Lung (tissue), 11 donors: ENCODE measurements at regions not wholly inside any gene's neighbourhood (a gene's known extent, or its start where the extent isn't known, plus 50 kb on each side); places are given as distances from the start of the nearest gene placed in this dataset.

Source experiments
- ATAC-seq: fragments of 200-7000 bp; cut with Tn5 transposase; one replicate; pipeline ENCODE4 v1.9.1; 2020; ENCODE audit warnings: moderate number of reproducible peaks; ENCODE audit not compliant: insufficient read depth, low FRiP score
- DNase-seq, 3 donors: peaks; one replicate each; pipeline ENCODE4 v3.0.0-alpha.2; 2013 to 2017
- H3K27ac ChIP-seq, 2 donors: one replicate each; pipeline ENCODE4 v1.5.1; 2013; ENCODE audit warnings: mild to moderate bottlenecking in 2 of 2, moderate library complexity in 2 of 2, control low read depth in 1 of 2, inconsistent platforms in 1 of 2, low read depth in 1 of 2, low read length in 1 of 2
- H3K27me3 ChIP-seq, 3 donors: one replicate each; pipeline ENCODE4 v1.5.1; 2013; ENCODE audit warnings: low read length in 2 of 3; ENCODE audit not compliant: control insufficient read depth in 3 of 3, insufficient read depth in 3 of 3
- H3K36me3 ChIP-seq, 4 donors: one replicate each; pipeline ENCODE4 v1.5.1; 2013; ENCODE audit warnings: low read length in 4 of 4, mild to moderate bottlenecking in 1 of 4, moderate library complexity in 1 of 4; ENCODE audit not compliant: control insufficient read depth in 4 of 4, insufficient read depth in 4 of 4
- H3K4me1 ChIP-seq, 5 donors: one replicate each; pipeline ENCODE4 v1.5.1; 2013; ENCODE audit warnings: low read length in 5 of 5, mild to moderate bottlenecking in 2 of 5, moderate library complexity in 1 of 5; ENCODE audit not compliant: control insufficient read depth in 5 of 5, insufficient read depth in 5 of 5
- H3K4me3 ChIP-seq: one replicate; pipeline ENCODE4 v1.5.1; 2013; ENCODE audit warnings: mild to moderate bottlenecking, control low read depth, moderate library complexity
- H3K9ac ChIP-seq, 2 donors: one replicate each; pipeline ENCODE4 v1.5.1; 2013; ENCODE audit warnings: low read length in 2 of 2, control low read depth in 1 of 2; ENCODE audit not compliant: insufficient read depth in 1 of 2
- H3K9me3 ChIP-seq, 4 donors: one replicate each; pipeline ENCODE4 v1.5.1; 2013; ENCODE audit warnings: low read length in 3 of 4, mild to moderate bottlenecking in 1 of 4, moderate library complexity in 1 of 4; ENCODE audit not compliant: control insufficient read depth in 4 of 4, insufficient read depth in 3 of 4
- WGBS, 2 donors: extraction: QIAGEN DNeasy Blood & Tissue Kit; methylation state at CpG; one replicate each; pipeline ENCODE4 v1.1.7; 2013; 5-methylcytosine and 5-hydroxymethylcytosine counted together
- TF ChIP-seq, protein P1 (sequence below): IDR thresholded peaks from 2 replicates; pipeline ENCODE4 v1.5.1; 2012; ENCODE audit warnings: mild to moderate bottlenecking; ENCODE audit errors: control extremely low read depth, extremely low read depth
- donor health status: control.
- donor health status: control.
- donor health status: Bipolar disorder and iron deficiency.
- donor health status: healthy.
- donor health status: DM: yes; HTN: yes; CAD: no.

GRCh38 chr1:181153634-181153961 is 65.1 kb downstream of the IER5 start:
- TF ChIP-seq, protein P1, sequence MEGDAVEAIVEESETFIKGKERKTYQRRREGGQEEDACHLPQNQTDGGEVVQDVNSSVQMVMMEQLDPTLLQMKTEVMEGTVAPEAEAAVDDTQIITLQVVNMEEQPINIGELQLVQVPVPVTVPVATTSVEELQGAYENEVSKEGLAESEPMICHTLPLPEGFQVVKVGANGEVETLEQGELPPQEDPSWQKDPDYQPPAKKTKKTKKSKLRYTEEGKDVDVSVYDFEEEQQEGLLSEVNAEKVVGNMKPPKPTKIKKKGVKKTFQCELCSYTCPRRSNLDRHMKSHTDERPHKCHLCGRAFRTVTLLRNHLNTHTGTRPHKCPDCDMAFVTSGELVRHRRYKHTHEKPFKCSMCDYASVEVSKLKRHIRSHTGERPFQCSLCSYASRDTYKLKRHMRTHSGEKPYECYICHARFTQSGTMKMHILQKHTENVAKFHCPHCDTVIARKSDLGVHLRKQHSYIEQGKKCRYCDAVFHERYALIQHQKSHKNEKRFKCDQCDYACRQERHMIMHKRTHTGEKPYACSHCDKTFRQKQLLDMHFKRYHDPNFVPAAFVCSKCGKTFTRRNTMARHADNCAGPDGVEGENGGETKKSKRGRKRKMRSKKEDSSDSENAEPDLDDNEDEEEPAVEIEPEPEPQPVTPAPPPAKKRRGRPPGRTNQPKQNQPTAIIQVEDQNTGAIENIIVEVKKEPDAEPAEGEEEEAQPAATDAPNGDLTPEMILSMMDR, result no peak
- Histone ChIP-seq H3K36me3 (no peaks in the 10 kb centered on the region), H3K9me3 (no peaks in the 10 kb centered on the region), H3K9ac (no peak overlapping the region), H3K27ac (peak overlapping the region; percentile 59 to 91), H3K4me1 (peaks cover 0 to 28% (median 14%) of the 10 kb centered on the region in 5 donors), H3K4me3 (no peak overlapping the region), H3K27me3 (no peaks in the 10 kb centered on the region)
- 76 to 81% methylated on average over 2 of the region's 2 CpGs for WGBS, 2 donors
- ATAC-seq (no peak), DNase-seq (no peak)

DNA sequence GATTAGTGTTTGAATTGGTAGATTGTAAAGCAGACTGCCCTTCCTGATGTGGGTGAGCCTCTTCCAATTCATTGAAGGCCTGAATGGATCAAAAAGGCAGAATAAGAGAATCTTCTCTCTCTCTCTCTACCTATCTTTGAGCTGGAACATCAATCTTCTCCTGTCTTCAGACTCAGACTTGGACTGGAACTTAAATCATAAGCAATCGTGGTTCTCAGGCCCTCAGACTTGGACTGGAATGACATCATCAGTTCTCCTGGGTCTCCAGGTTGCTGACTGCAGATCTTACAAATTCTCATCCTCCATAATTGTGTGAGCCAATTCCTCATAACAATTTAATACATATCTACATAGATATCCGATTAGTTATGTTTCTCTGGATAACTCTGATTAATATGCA is 66.8 kb downstream of the IER5 start:
- Histone ChIP-seq H3K36me3 (no peaks in the 10 kb centered on the region), H3K9me3 (no peaks in the 10 kb centered on the region), H3K27ac (no peak overlapping the region), H3K9ac (no peak overlapping the region), H3K4me1 (peaks cover 0 to 23% (median 18%) of the 10 kb centered on the region in 5 donors), H3K4me3 (no peak overlapping the region), H3K27me3 (no peaks in the 10 kb centered on the region)
- DNase-seq (no peak), ATAC-seq (no peak)
- TF ChIP-seq, protein P1, result no peak
- 84 to 88% methylated on average over 2 of the region's 2 CpGs for WGBS, 2 donors

DNA sequence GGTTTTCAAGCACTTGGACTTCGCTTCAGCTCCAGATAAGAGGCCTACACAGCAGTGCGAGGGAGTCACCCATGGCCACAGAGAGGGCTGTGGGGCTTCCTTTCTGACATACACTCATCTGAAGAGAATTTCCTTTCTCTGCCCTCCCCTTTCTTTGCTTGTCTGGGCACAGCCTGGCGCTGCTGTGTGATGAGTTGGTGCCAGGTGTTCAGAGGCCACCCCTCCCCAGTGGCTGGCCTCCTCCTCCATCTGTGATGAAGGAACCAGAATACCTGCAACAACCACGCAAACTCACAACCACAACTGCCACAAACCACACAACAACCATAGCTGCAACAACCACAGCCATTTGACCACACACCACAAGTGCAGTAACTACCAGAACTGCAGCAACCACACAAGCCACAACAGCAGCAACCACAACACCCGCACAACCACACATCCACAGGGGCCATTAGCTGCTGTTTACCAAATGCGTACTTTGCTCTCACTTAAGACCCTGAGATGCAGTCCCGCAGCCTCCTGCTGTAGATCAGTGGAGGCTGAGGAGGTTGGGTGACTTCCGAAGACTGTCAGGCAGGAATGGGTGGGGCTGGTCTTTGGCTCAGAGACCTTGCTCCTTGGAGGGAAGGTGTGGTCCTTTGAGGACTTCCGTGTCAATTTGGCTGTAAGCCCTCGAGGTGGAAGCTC is 71.1 kb downstream of the IER5 start:
- H3K9ac ChIP-seq, result no peak overlapping the region
- no peak for DNase-seq

More for the DNA sequence above, 71.1 kb downstream of the IER5 start:
- TF ChIP-seq, protein P1, result no peak
- Histone ChIP-seq H3K9me3 (peaks cover 0 to 3% (median 0%) of the 10 kb centered on the region in 4 donors), H3K4me3 (no peak overlapping the region), H3K4me1 (peaks cover 0 to 15% (median 0%) of the 10 kb centered on the region in 5 donors), H3K27me3 (no peaks in the 10 kb centered on the region), H3K27ac (no peak overlapping the region), H3K36me3 (no peaks in the 10 kb centered on the region)
- WGBS, 2 donors, result 53 to 62% methylated on average over 10 of the region's 10 CpGs
- peak; percentile 55 for ATAC-seq
